ENCODE measurements at regions not wholly inside any gene's neighbourhood (a gene's known extent, or its start where the extent isn't known, plus 50 kb on each side); places are given as distances from the start of the nearest gene placed in this dataset.

DNA sequence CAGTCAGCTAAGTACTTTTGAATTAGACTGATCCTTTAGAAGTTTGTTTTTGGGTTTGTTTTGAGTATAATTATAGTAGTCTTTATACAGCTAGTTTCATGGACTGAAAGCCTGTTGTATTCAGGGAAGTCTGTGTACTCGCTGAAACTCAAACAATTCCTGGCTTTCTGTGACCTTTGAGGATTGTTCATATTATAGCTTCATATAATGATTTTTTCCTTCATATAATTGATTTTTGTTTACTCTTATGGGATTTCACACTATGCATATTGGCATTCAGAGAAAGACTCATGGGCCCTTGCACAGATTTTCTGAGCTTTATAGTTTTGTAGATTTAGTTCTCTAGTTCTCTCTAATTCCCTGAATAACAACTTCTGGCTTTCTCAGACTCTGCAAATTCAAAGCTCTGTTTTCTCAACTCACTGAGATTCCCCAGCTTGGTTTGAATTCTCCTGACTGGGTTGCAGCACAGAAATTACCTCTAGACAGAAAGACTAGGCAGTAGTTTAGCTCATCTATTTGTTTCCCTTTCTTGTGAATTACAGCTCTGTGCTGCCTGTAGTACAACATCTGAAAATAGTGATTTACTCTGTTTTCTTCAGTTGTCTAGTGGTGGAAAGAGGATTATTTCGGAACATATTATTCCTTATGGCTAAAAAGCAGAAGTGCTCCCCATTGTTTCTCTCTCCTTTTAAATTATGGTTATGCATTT is 495.9 kb upstream of the CNTNAP5 start:
- ATAC-seq (no peak), DNase-seq (no peak)
- no peaks in the 10 kb centered on the region for H3K4me1 ChIP-seq
- H3K9me3 ChIP-seq: no peaks in the 10 kb centered on the region
- no peaks in the 10 kb centered on the region for H3K27me3 ChIP-seq
- 44% methylated on average over 2 of the region's 2 CpGs for WGBS (ENCODE audit: insufficient coverage, low coverage, low lambda C conversion rate, missing lambda C conversion rate)
- intact Hi-C loops (cut with DNase I): no loop called here
- no peak for TF ChIP-seq POLR2A (IDR thresholded peaks at IDR 0.05)
- TF ChIP-seq, protein P1, sequence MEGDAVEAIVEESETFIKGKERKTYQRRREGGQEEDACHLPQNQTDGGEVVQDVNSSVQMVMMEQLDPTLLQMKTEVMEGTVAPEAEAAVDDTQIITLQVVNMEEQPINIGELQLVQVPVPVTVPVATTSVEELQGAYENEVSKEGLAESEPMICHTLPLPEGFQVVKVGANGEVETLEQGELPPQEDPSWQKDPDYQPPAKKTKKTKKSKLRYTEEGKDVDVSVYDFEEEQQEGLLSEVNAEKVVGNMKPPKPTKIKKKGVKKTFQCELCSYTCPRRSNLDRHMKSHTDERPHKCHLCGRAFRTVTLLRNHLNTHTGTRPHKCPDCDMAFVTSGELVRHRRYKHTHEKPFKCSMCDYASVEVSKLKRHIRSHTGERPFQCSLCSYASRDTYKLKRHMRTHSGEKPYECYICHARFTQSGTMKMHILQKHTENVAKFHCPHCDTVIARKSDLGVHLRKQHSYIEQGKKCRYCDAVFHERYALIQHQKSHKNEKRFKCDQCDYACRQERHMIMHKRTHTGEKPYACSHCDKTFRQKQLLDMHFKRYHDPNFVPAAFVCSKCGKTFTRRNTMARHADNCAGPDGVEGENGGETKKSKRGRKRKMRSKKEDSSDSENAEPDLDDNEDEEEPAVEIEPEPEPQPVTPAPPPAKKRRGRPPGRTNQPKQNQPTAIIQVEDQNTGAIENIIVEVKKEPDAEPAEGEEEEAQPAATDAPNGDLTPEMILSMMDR (IDR thresholded peaks at IDR 0.05): no peak
- no peak overlapping the region for H3K27ac ChIP-seq
- H3K36me3 ChIP-seq: no peaks in the 10 kb centered on the region
- no peak overlapping the region for H3K4me3 ChIP-seq

DNA sequence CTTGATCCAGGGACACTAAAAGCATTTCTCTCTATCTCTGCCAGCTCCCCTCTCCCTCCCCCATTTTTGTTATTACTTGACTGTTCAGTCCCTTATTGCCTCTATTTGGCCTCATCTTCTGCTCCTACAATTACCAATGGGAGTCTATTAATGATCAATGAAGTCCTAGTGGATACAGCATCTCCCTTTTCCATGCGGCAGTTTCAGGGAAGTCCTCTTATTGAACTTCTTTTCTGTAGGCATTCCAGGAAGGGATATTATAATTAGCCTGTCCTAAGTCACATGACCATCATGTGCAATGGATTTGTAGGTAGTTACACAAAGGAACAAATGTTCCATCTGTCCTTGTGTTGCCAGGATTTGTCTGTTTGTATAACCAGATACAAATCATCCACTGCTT is 495.1 kb upstream of the CNTNAP5 start:
- DNase-seq: no peak
- intact Hi-C loops (cut with DNase I): no loop called here
- TF ChIP-seq, protein P1 (IDR thresholded peaks at IDR 0.05): no peak
- no peak for TF ChIP-seq POLR2A (IDR thresholded peaks at IDR 0.05)
- Histone ChIP-seq H3K36me3 (no peaks in the 10 kb centered on the region), H3K27ac (no peak overlapping the region), H3K9me3 (no peaks in the 10 kb centered on the region), H3K4me1 (no peaks in the 10 kb centered on the region), H3K27me3 (no peaks in the 10 kb centered on the region), H3K4me3 (no peak overlapping the region)
- ATAC-seq: no peak
- 86% methylated on average over 1 of the region's 1 CpG for WGBS (ENCODE audit: insufficient coverage, low coverage, low lambda C conversion rate, missing lambda C conversion rate)

DNA sequence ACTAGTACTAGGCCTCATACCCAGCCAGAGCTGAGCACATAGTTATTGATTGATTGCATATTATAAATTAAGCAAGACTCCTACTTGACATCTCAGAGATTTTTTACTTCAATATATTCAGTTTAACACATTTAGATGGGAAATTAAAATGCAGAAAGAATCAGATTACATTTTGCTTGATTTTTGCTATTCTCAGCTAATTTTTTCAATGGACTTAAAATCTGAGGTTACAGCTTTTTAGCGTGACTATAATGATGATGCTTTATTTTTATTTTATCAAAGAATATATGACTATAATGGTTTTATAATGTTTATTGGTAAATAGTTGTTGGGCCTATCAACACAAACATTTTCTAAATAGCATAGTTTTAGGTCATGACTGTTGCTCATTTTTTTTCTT is 493.0 kb upstream of the CNTNAP5 start:
- intact Hi-C loops (cut with DNase I): no loop called here
- H3K27ac ChIP-seq: no peak overlapping the region
- no peaks in the 10 kb centered on the region for H3K36me3 ChIP-seq
- ATAC-seq (no peak), DNase-seq (no peak)
- H3K4me3 ChIP-seq: no peak overlapping the region
- no peak for TF ChIP-seq POLR2A (IDR thresholded peaks at IDR 0.05)
- TF ChIP-seq, protein P1 (IDR thresholded peaks at IDR 0.05): no peak
- H3K4me1 ChIP-seq: no peaks in the 10 kb centered on the region
- H3K9me3 ChIP-seq: no peaks in the 10 kb centered on the region
- H3K27me3 ChIP-seq: no peaks in the 10 kb centered on the region
- WGBS (ENCODE audit: insufficient coverage, low coverage, low lambda C conversion rate, missing lambda C conversion rate): 50% methylated on average over 1 of the region's 1 CpG

DNA sequence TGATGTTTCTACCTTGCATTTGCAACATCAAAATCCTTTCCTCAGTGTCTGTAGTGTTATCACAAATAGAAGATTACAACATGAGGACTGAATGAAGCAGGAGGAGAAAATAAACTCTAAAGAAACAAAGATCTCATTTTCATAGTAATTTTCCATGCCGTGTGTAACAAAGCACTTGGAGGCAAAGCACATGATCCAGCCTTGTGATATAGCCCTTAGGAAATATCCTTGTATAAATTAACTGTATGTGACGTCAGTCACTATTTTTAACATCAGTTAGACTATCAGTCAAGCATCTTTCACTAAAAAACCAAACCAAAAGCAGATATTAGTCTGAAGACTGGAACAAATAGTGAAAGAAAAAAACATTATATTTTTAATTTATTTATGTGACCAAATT is 492.1 kb upstream of the CNTNAP5 start:
- TF ChIP-seq, protein P1 (IDR thresholded peaks at IDR 0.05): no peak
- no peak for TF ChIP-seq POLR2A (IDR thresholded peaks at IDR 0.05)
- Histone ChIP-seq H3K9me3 (no peaks in the 10 kb centered on the region), H3K36me3 (no peaks in the 10 kb centered on the region), H3K4me3 (no peak overlapping the region), H3K4me1 (no peaks in the 10 kb centered on the region), H3K27me3 (no peaks in the 10 kb centered on the region), H3K27ac (no peak overlapping the region)
- intact Hi-C loops (cut with DNase I): no loop called here
- DNase-seq: no peak
- ATAC-seq: no peak
- 41% methylated on average over 2 of the region's 2 CpGs for WGBS (ENCODE audit: insufficient coverage, low coverage, low lambda C conversion rate, missing lambda C conversion rate)

All from right lobe of liver (tissue), 6 donors.